IPS-15b (cell line): ENCODE measurements at regions not wholly inside any gene's neighbourhood (a gene's known extent, or its start where the extent isn't known, plus 50 kb on each side); places are given as distances from the start of the nearest gene placed in this dataset.

ENCODE experiments used
- H3K27me3 ChIP-seq: one replicate; pipeline ENCODE4 v1.6.1; 2013; ENCODE audit warnings: low read length; ENCODE audit not compliant: control insufficient read depth, insufficient read depth
- H3K36me3 ChIP-seq: one replicate; pipeline ENCODE4 v1.6.1; 2013; ENCODE audit warnings: low read length; ENCODE audit not compliant: control insufficient read depth, insufficient read depth
- H3K4me1 ChIP-seq: one replicate; pipeline ENCODE4 v1.6.1; 2013; ENCODE audit warnings: mild to moderate bottlenecking, low read length; ENCODE audit not compliant: control insufficient read depth, insufficient read depth
- H3K4me3 ChIP-seq: one replicate; pipeline ENCODE4 v1.5.1; 2013; ENCODE audit warnings: low read depth, low read length
- H3K9ac ChIP-seq: one replicate; pipeline ENCODE4 v1.6.1; 2013; ENCODE audit warnings: low read depth, mild to moderate bottlenecking, low read length
- H3K9me3 ChIP-seq: one replicate; pipeline ENCODE4 v1.6.1; 2013; ENCODE audit warnings: mild to moderate bottlenecking, low read length; ENCODE audit not compliant: control insufficient read depth, insufficient read depth

DNA sequence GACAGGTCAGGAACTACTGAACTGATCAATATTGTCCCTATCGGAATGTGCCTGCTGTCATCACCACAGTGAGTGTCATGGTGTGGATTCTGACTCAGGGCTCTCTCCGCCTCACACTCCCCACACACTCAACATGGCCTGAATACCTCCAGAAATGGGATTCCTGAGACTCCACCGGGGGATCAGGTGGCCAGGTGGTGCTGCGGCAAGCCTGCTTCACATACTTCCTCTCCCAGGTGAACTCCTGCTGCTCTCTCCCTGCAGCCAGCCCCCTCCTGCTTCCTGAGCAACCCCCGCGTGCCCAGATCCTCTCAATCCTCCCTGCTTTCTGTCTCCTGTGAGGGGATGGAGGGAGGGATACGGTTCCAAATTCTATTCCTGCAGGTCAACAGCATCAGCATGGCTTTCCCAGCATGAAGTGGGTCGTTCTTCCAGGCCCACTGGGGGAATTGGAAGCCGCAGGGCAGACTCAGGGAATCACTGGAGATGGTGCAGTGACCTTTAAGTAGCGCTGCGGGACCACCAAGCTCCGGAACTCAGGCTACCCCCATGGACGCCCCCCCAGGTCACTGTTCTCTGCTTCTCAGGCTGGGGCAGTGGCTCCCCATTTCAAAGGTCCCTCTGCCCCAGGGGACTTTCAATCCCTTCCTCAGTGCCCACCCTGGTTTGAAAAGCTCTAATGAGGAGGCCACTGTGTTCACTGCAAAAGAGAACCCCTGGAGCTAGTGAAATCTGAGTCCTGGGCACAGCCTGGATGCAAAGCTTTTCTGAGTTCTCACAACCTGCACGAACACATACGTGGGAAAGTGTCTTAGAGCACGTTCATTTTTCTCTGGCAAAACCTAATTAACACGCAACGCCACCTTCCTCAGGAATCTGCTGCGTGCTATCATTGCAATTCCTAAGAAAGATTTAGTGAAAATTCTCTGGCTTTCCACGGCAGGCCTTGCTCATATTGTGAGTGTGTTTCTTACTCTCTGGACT lies 168.4 kb downstream of the ZFP36L2 start:
- Histone ChIP-seq H3K4me3 (no peak overlapping the region), H3K9me3 (no peaks in the 10 kb centered on the region), H3K36me3 (no peaks in the 10 kb centered on the region), H3K27me3 (no peaks in the 10 kb centered on the region), H3K9ac (no peak overlapping the region), H3K4me1 (peaks cover 3% of the 10 kb centered on the region)

DNA sequence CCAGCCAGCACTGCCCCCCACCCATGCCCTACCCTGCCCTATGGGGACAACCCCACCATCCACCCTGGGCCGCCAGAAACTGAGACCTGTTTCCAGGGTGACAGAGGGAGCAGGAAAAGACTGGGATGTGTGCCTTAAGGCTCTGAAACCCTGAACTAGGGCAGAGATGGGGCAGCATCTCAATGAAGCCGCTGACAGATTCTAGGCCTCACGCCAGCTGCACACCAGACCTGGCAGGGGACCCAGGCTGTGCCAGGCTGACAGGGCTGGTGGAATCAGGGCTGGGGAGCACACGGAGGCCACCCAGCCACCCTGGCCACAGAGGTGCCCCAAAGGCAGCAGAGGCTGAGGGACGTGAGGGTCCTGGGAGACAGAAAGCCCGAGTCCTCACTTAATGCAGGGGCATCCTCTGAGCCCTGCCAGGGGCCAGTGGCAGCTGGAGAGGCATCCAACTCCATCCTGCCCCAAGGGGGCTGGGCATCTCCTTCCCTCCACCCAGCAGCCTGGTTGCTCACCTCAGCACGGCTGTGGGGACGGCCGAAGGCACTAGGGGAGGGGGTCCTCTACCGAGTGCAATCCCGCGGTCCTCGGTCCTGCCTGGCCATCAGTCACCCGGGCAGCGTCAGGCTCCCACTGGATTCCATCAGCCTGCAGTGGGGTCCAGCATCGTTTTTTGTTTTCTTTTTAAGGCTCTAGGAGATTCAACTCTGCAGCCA lies 169.2 kb downstream of the ZFP36L2 start:
- peaks cover 3% of the 10 kb centered on the region for H3K4me1 ChIP-seq
- no peaks in the 10 kb centered on the region for H3K9me3 ChIP-seq
- H3K4me3 ChIP-seq, result no peak overlapping the region
- no peaks in the 10 kb centered on the region for H3K27me3 ChIP-seq
- H3K9ac ChIP-seq, result no peak overlapping the region
- no peaks in the 10 kb centered on the region for H3K36me3 ChIP-seq

DNA sequence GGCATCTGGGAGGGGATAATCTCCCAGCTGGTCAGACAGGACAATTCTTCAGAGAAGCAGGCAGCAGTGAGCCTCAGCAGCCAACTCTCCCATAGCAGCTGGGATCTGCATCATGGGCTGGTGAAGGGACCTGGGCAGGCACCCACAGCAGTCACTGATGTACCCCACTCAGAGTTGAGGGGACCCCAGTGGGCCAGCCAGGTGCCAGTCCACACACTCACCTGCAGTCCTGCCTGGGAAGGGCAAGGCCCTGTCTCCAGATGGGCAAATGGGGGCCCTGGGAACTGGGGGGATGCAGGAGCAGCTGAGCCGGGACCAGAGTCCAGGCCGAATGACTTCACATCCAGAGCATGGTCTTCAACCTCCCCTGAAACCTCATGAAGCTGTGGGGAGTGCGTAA lies 170.4 kb downstream of the ZFP36L2 start:
- Histone ChIP-seq H3K4me3 (no peak overlapping the region), H3K9ac (no peak overlapping the region), H3K27me3 (no peaks in the 10 kb centered on the region), H3K9me3 (no peaks in the 10 kb centered on the region), H3K36me3 (no peaks in the 10 kb centered on the region), H3K4me1 (peaks cover 3% of the 10 kb centered on the region)

DNA sequence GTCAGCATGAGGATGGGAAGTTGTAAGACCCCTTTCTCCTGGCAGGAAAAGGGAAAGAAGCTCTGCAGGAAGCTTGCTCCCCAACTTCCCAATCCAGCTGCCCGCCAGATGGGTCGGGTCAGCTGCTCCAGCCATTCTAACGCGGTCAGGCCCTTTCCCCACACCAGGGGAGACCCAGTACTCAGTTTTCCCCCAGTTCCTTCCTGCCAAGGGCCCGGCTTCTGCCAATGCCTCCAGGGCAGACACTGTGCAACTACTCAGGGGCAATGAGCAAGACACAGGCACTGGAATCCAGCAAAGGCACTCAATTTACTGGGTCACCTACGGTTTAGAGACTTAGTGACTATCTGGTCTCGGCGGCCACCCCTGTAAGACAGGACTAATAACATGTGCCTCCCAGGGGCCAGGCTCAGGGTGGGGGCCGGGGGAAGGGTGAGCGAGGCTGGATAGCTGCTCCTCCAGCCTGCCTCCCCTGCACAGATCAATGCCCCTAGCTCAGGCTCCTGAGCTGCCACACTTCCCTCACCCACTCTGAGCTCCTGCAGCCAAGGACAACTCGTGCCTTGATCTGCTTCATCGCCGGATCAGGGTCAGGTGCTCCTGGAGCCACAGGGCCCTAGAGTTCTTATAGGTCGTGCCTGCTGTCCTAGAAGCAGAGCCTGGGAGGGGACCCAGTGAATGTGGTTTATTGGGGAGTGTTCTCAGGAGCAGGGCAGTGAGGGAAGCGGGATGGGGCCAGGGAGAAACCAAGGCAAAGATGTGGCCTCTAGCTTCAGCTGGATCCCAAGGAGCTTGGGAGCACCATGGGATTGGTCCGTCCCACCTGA lies 171.1 kb downstream of the ZFP36L2 start:
- H3K9me3 ChIP-seq, result no peaks in the 10 kb centered on the region
- H3K27me3 ChIP-seq, result peaks cover 3% of the 10 kb centered on the region
- no peak overlapping the region for H3K9ac ChIP-seq
- H3K4me3 ChIP-seq, result no peak overlapping the region
- H3K36me3 ChIP-seq, result no peaks in the 10 kb centered on the region
- H3K4me1 ChIP-seq, result peaks cover 3% of the 10 kb centered on the region

DNA sequence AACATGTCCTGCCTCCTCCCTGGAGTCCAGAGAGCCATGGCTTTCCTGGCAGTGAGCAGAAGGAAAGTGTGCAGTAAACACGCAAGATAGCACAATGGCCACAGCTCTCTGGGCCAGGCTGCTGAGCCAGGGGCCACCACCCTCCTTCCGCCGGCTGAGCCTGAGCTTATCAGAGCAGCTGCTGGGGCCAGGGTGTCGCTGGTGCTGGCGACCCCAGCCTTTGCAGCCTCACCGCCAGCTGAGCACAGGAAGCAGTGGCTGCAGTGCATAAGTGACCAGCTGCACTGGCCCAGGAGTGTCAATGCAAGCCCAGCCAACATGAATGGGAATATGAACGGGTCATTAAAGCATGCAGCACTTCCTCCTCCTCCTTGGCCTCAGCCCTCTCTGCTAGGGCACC lies 172.0 kb downstream of the ZFP36L2 start:
- no peaks in the 10 kb centered on the region for H3K36me3 ChIP-seq
- H3K27me3 ChIP-seq, result peaks cover 3% of the 10 kb centered on the region
- no peak overlapping the region for H3K4me3 ChIP-seq
- H3K9me3 ChIP-seq, result no peaks in the 10 kb centered on the region
- peaks cover 3% of the 10 kb centered on the region for H3K4me1 ChIP-seq
- H3K9ac ChIP-seq, result no peak overlapping the region

DNA sequence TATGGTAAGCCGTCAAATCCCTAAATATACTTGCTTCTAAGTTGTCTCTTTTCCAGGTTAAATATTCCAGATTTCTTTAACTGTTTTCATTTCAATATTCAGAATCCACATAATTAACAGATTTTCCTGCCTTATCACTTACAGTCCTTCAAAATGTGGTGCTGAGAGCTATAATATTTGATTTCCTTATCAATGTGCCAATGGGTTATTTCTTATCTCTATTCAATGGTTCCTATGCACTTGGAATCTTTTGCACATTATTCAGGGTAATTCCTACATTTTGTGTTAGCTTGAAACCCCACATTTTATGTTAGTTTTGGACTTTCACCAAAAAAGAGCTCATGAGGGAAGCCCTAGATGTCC lies 173.5 kb downstream of the ZFP36L2 start:
- Histone ChIP-seq H3K4me1 (no peaks in the 10 kb centered on the region), H3K36me3 (no peaks in the 10 kb centered on the region), H3K9me3 (no peaks in the 10 kb centered on the region), H3K27me3 (peaks cover 3% of the 10 kb centered on the region), H3K9ac (no peak overlapping the region), H3K4me3 (no peak overlapping the region)

DNA sequence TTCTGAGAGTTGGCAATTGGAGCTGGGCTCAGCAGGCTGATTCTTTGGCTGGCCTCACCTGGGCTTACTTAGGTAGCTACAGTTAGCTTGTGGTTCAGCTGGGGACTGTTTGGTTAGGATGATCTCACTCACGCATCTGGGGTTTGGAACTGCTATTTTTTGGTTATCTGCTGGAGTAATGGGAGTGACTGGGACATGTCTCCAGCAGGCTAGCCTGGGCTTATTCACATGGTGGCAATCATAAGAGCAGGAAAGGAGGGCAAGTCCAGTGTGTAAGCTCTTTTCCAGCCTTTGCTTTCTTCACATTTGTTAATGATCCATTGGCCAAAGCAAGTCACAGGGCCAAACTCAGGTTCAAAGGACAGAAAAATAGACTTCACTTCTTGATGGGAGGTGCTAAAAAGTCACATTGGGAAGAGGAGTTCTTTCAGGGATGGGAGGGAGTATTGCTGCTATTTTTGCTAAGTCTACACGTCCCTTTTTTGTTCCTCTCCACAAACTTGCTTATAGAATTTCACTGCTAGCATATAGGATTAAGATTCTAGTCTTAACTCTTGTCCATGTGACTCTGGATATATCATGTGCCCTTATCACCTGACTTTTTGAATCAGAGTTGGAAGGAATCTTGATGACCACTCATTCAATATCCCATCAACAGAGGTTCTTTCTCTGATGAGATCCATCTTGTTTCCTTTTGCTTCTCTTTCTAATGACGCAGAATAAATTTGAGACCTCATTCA lies 174.0 kb downstream of the ZFP36L2 start:
- no peaks in the 10 kb centered on the region for H3K4me1 ChIP-seq
- no peak overlapping the region for H3K9ac ChIP-seq
- H3K27me3 ChIP-seq, result peaks cover 3% of the 10 kb centered on the region
- no peaks in the 10 kb centered on the region for H3K36me3 ChIP-seq
- no peaks in the 10 kb centered on the region for H3K9me3 ChIP-seq
- no peak overlapping the region for H3K4me3 ChIP-seq

DNA sequence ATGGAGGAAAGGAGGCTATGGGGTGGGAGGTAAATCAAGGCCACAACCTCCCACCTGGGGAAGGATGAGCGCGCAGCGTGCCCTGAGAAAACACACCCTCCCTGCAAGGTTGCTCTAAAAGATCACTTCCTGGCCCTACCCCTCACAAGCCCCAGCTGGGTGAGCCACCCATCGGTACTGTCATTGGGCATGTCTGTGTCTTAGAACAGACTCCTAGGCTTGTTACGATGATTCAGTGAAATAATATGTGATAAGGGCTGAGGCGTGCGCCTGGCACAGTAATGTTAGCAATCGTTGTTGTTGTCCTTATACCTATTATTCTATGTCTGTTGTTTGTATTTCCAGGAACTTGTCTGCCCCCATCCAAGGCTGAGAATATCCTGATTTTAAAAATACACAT lies 175.1 kb downstream of the ZFP36L2 start:
- Histone ChIP-seq H3K4me1 (no peaks in the 10 kb centered on the region), H3K4me3 (no peak overlapping the region)

DNA sequence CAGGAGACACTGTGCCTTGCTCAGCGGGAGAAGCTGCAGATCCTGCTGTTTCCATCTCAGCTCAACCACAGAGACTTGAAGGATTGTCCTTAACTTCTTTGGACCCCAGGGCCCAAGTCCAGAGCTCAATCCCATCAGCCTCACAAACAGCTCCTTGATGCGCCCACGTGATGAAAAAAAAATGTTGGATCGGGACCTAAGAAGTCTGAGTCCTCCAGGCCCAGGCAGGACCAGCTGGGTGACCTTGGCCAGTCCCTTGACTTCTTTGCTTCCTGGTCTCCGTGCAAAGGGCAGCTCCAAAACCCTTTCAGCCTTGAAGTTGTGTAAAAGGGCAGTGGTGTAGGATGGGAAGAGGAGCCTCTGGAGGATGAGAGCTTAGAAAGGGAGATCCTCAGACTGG lies 175.5 kb downstream of the ZFP36L2 start:
- no peak overlapping the region for H3K4me3 ChIP-seq
- H3K9ac ChIP-seq, result no peak overlapping the region
- no peaks in the 10 kb centered on the region for H3K36me3 ChIP-seq
- no peaks in the 10 kb centered on the region for H3K4me1 ChIP-seq
- H3K27me3 ChIP-seq, result peaks cover 3% of the 10 kb centered on the region
- H3K9me3 ChIP-seq, result no peaks in the 10 kb centered on the region

More for the DNA sequence above, 175.1 kb downstream of the ZFP36L2 start:
- Histone ChIP-seq H3K36me3 (no peaks in the 10 kb centered on the region), H3K27me3 (peaks cover 3% of the 10 kb centered on the region), H3K9me3 (no peaks in the 10 kb centered on the region), H3K9ac (no peak overlapping the region)

DNA sequence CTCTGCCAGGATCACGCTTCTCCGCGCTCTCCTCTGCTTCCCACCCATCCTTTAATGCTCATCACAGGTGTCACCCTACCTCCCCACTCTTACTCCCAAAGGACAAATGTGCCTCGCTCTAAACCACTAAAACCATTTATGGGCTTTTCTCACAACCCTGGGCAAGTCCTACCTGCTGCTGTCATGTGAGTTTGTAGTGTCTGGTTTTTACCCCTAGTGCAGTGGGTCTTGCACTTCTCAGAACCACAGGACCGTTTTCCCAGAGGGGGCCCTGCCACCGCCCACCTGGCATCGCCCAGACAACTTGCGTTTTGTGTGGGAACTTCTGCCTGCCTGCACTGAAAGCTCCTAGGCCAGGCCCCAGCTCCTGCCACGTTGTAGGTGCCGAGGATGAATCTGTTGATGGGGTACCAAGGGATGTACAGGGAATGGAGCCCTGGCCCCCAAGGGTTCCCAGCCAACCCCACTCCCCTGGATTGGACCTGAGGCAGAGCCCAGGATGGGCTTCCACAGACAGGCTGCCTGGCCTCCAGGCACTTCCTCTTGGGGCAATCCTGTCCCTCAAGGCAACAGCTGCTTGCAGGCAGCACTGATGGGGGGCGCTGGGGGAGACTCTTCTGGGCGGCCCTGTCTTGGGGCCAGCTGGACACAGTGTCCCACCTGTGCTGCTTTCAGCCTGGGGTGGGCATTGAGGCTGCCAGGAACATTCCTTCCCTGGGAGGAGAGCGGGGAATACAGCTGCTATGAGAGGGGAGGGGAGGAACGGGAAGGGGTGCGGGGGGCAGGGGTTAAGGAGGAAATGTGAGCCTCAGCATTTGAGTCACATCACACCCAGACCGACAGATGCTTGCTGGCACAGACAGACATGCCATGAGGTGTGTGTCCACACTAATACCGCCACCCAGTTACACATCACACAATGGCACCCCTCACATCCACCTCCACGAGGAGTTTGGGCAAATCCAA lies 176.3 kb downstream of the ZFP36L2 start:
- Histone ChIP-seq H3K36me3 (no peaks in the 10 kb centered on the region), H3K9me3 (no peaks in the 10 kb centered on the region), H3K4me1 (no peaks in the 10 kb centered on the region), H3K9ac (no peak overlapping the region), H3K27me3 (peaks cover 3% of the 10 kb centered on the region), H3K4me3 (no peak overlapping the region)
